K562 (cell line): ENCODE measurements at regions not wholly inside any gene's neighbourhood (a gene's known extent, or its start where the extent isn't known, plus 50 kb on each side); places are given as distances from the start of the nearest gene placed in this dataset.

Experiments used
- DMBX1 ChIP-seq: fragments of 250-450 bp; sonication (Bioruptor Pico); IDR thresholded peaks from 2 replicates; pipeline ENCODE4 v1.8.0; 2022; ENCODE audit warnings: inconsistent platforms, mild to moderate bottlenecking, moderate library complexity, borderline replicate concordance
- KAT8 ChIP-seq: fragments of 450-650 bp; IDR thresholded peaks from 2 replicates; pipeline ENCODE4 v1.6.1; 2016; ENCODE audit warnings: low read depth, mild to moderate bottlenecking
- PHTF2 ChIP-seq: fragments of 250-450 bp; sonication (Bioruptor Pico); IDR thresholded peaks from 2 replicates; pipeline ENCODE4 v1.5.0; 2021; ENCODE audit warnings: mild to moderate bottlenecking
- PYGO2 ChIP-seq: fragments of 450-650 bp; IDR thresholded peaks from 2 replicates; pipeline ENCODE4 v1.6.1; 2016; ENCODE audit warnings: mild to moderate bottlenecking, missing genetic modification characterization, moderate library complexity, missing compliant biosample characterization
- ZNF175 ChIP-seq: fragments of 200-800 bp; sonication (Bioruptor generic); IDR thresholded peaks from 2 replicates; pipeline ENCODE4 v1.6.1; 2016; ENCODE audit warnings: low read depth, mild to moderate bottlenecking, missing genetic modification characterization, missing compliant biosample characterization
- ZNF23 ChIP-seq: fragments of 250-450 bp; sonication (Bioruptor Pico); IDR thresholded peaks from 2 replicates; pipeline ENCODE4 v1.4.0; 2020; ENCODE audit warnings: mild to moderate bottlenecking
- ZNF253 ChIP-seq: fragments of 250-450 bp; sonication (Bioruptor Pico); conservative IDR thresholded peaks from 2 replicates; pipeline ENCODE4 v1.6.1; 2021; ENCODE audit warnings: mild to moderate bottlenecking
- TF ChIP-seq, protein P1 (sequence below): fragments of 450-650 bp; formaldehyde crosslinking; IDR thresholded peaks from 2 replicates; pipeline ENCODE4 v1.4.0; 2022; ENCODE audit warnings: missing genetic modification characterization
- TF ChIP-seq, protein P2 (sequence below): fragments of 250-450 bp; sonication (Bioruptor Pico); IDR thresholded peaks from 2 replicates; pipeline ENCODE4 v1.4.0; 2020

DNA sequence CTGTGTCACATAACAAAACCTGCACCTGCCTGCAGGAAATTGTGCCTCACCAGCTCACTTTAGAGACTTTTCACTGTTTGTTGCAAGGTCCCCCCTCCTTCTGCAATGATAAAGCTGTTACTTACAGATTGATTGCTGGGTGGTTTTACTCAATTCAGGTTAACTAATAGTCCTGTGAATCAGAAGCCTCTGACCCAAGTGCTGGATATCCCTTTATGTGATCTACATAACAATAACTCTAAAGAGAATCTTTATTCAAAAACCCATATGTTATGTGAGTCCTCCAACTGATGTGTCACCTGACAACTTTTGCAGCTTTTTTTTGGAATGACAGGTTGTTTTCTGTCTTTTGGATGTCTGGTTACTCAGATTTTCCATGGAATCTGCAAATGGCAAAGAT, 2323.6 kb upstream of the TENM3 start (continued):
- TF ChIP-seq PHTF2 (CRISPR knock-in tag) (no peak), ZNF175 (CRISPR knock-in tag) (no peak), KAT8 (no peak), DMBX1 (CRISPR knock-in tag) (no peak), PYGO2 (tag) (no peak), ZNF253 (CRISPR knock-in tag) (no peak), ZNF23 (CRISPR knock-in tag) (no peak)
- TF ChIP-seq, protein P1, sequence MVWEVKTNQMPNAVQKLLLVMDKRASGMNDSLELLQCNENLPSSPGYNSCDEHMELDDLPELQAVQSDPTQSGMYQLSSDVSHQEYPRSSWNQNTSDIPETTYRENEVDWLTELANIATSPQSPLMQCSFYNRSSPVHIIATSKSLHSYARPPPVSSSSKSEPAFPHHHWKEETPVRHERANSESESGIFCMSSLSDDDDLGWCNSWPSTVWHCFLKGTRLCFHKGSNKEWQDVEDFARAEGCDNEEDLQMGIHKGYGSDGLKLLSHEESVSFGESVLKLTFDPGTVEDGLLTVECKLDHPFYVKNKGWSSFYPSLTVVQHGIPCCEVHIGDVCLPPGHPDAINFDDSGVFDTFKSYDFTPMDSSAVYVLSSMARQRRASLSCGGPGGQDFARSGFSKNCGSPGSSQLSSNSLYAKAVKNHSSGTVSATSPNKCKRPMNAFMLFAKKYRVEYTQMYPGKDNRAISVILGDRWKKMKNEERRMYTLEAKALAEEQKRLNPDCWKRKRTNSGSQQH = no peak
- TF ChIP-seq, protein P2, sequence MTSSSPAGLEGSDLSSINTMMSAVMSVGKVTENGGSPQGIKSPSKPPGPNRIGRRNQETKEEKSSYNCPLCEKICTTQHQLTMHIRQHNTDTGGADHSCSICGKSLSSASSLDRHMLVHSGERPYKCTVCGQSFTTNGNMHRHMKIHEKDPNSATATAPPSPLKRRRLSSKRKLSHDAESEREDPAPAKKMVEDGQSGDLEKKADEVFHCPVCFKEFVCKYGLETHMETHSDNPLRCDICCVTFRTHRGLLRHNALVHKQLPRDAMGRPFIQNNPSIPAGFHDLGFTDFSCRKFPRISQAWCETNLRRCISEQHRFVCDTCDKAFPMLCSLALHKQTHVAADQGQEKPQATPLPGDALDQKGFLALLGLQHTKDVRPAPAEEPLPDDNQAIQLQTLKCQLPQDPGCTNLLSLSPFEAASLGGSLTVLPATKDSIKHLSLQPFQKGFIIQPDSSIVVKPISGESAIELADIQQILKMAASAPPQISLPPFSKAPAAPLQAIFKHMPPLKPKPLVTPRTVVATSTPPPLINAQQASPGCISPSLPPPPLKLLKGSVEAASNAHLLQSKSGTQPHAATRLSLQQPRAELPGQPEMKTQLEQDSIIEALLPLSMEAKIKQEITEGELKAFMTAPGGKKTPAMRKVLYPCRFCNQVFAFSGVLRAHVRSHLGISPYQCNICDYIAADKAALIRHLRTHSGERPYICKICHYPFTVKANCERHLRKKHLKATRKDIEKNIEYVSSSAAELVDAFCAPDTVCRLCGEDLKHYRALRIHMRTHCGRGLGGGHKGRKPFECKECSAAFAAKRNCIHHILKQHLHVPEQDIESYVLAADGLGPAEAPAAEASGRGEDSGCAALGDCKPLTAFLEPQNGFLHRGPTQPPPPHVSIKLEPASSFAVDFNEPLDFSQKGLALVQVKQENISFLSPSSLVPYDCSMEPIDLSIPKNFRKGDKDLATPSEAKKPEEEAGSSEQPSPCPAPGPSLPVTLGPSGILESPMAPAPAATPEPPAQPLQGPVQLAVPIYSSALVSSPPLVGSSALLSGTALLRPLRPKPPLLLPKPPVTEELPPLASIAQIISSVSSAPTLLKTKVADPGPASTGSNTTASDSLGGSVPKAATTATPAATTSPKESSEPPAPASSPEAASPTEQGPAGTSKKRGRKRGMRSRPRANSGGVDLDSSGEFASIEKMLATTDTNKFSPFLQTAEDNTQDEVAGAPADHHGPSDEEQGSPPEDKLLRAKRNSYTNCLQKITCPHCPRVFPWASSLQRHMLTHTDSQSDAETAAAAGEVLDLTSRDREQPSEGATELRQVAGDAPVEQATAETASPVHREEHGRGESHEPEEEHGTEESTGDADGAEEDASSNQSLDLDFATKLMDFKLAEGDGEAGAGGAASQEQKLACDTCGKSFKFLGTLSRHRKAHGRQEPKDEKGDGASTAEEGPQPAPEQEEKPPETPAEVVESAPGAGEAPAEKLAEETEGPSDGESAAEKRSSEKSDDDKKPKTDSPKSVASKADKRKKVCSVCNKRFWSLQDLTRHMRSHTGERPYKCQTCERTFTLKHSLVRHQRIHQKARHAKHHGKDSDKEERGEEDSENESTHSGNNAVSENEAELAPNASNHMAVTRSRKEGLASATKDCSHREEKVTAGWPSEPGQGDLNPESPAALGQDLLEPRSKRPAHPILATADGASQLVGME = no peak
